HAP-1 (cell line): ENCODE measurements at regions not wholly inside any gene's neighbourhood (a gene's known extent, or its start where the extent isn't known, plus 50 kb on each side); places are given as distances from the start of the nearest gene placed in this dataset.

ENCODE experiments used
- DNase-seq, 2 experiments: peaks; one replicate each; pipeline ENCODE4 v3.0.0-alpha.2; 2016 to 2020; ENCODE audit warnings: low spot score in 2 of 2
- H3K27me3 ChIP-seq: fragments of 250-450 bp; sonication (Bioruptor Pico); 2 replicates; pipeline ENCODE4 v1.5.1; 2020; ENCODE audit warnings: low read depth, mild to moderate bottlenecking, moderate library complexity
- H3K36me3 ChIP-seq: fragments of 250-450 bp; sonication (Bioruptor Pico); replicated peaks from 2 replicates; pipeline ENCODE4 v1.5.1; 2020; ENCODE audit warnings: mild to moderate bottlenecking
- H3K4me1 ChIP-seq: fragments of 250-450 bp; sonication (Bioruptor Pico); 2 replicates; pipeline ENCODE4 v1.5.1; 2020; ENCODE audit warnings: mild to moderate bottlenecking
- H3K4me3 ChIP-seq: fragments of 250-450 bp; sonication (Bioruptor Pico); 2 replicates; pipeline ENCODE4 v1.5.1; 2020; ENCODE audit warnings: mild to moderate bottlenecking, moderate library complexity
- H3K9me3 ChIP-seq: fragments of 250-450 bp; sonication (Bioruptor Pico); 2 replicates; pipeline ENCODE4 v1.5.1; 2020; ENCODE audit warnings: mild to moderate bottlenecking, moderate library complexity
- in situ Hi-C: fragments of 300-500 bp; cut with MboI; formaldehyde crosslinking; loops from 3 replicates; pipeline ENCODE4 v1.14.3; 2020; ENCODE audit warnings: low sequenced_read_pairs, inconsistent platforms, mixed read lengths

- no peak for DNase-seq
- no peaks in the 10 kb centered on the region; the same call in 1 of the 2 replicates for H3K27me3 ChIP-seq
- in situ Hi-C loops: no loop called here
- H3K4me1 ChIP-seq: peaks cover 10% of the 10 kb centered on the region
- no peak overlapping the region for H3K4me3 ChIP-seq
- no peaks in the 10 kb centered on the region for H3K36me3 ChIP-seq
- no peaks in the 10 kb centered on the region for H3K9me3 ChIP-seq
These were observed 198.4 kb upstream of the LRRN1 start for GRCh38 chr3:3600665-3601340.

GRCh38 chr3:3599016-3599415 lies 200.2 kb upstream of the LRRN1 start:
- Histone ChIP-seq H3K27me3 (no peaks in the 10 kb centered on the region), H3K4me1 (no peaks in the 10 kb centered on the region), H3K36me3 (no peaks in the 10 kb centered on the region), H3K4me3 (no peak overlapping the region), H3K9me3 (no peaks in the 10 kb centered on the region)
- in situ Hi-C loops: no loop called here
- no peak for DNase-seq

GRCh38 chr3:3594986-3595385 lies 204.2 kb upstream of the LRRN1 start:
- DNase-seq: no peak
- Histone ChIP-seq H3K27me3 (no peaks in the 10 kb centered on the region), H3K36me3 (no peaks in the 10 kb centered on the region), H3K4me1 (no peaks in the 10 kb centered on the region), H3K4me3 (no peak overlapping the region), H3K9me3 (no peaks in the 10 kb centered on the region)
- in situ Hi-C loops: no loop called here

- DNase-seq: no peak
- Histone ChIP-seq H3K36me3 (no peaks in the 10 kb centered on the region), H3K4me1 (no peaks in the 10 kb centered on the region), H3K27me3 (no peaks in the 10 kb centered on the region), H3K9me3 (no peaks in the 10 kb centered on the region), H3K4me3 (no peak overlapping the region)
- in situ Hi-C loops: no loop called here
These were observed 209.5 kb upstream of the LRRN1 start for GRCh38 chr3:3589715-3590130.

DNA sequence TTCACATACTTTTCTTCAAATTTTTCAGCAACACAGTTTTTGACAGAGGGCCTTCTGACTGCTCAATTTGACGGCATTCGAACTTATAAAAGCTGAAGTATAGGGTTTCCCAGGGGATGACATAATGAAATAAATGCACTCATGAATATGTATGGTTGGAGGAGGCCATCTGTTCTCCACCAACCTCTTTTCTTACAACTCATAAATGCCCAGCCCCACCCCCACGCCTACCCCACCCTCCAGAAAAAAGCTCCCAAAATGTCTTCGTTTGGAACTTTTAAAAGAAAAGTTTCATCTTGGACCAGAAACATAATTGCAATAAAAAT lies 211.6 kb upstream of the LRRN1 start:
- DNase-seq: no peak
- H3K4me1 ChIP-seq: no peaks in the 10 kb centered on the region
- H3K9me3 ChIP-seq: no peaks in the 10 kb centered on the region
- H3K36me3 ChIP-seq: no peaks in the 10 kb centered on the region
- H3K27me3 ChIP-seq: no peaks in the 10 kb centered on the region
- no peak overlapping the region for H3K4me3 ChIP-seq
- in situ Hi-C loops: no loop called here

DNA sequence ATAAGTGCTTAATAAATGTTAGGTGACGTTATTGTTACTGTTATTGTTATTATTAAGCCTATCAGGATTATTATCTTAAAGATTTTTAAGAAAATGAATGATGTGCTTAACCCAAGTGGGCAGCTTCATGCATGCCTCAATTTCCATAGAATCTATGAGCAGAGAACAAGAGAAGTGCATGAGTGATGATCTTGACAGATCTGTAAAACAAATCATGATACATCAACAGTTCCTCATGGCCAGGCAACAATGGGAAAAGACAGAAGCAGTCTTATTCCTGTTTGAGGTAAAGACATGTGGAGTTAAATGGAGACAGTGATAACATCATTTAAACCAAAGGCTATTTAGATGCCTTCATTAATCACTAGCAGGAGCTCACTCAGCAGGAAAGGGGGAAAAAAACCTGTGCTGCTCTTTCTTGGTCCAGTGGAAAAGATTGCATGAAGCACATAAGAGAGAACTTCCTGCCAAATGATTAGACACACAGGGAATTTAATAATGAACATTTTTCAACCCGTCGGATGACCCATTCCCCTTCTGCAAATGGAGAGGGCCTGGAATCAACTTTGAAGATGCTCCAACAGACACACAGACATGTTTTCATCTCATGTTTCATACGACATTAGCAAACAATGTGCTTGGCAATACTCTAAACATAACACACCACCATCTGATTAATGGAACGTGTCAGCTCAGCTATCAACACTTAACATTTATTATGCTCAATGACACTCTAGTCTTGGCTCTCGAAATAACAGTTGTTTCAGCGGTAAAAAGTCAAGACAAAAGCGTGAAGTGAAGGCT lies 212.2 kb upstream of the LRRN1 start:
- in situ Hi-C loops: no loop called here
- no peak overlapping the region for H3K4me3 ChIP-seq
- H3K36me3 ChIP-seq: no peaks in the 10 kb centered on the region
- DNase-seq: no peak
- H3K9me3 ChIP-seq: no peaks in the 10 kb centered on the region
- no peaks in the 10 kb centered on the region; the same call in 1 of the 2 replicates for H3K27me3 ChIP-seq
- no peaks in the 10 kb centered on the region for H3K4me1 ChIP-seq

DNA sequence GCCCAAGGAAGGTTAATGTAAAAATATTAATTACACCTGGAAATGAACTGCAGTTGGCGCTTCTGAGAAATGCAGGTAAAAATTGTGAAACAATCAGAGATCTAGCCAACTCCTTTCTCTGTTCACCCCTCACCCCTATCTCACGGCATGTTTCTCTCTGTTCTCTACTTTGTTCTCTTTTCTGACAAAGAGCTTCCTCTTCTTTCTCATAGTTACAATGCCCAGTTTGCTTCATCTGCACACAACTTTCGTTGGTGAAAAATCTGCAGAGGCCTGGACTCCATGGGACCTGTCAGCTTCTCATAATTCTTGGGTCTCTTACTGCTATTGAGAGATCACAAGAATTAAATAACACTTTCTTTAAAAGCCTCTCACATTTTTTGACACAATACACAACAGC lies 212.9 kb upstream of the LRRN1 start:
- in situ Hi-C loops: no loop called here
- Histone ChIP-seq H3K9me3 (no peaks in the 10 kb centered on the region), H3K4me3 (no peak overlapping the region), H3K4me1 (no peaks in the 10 kb centered on the region), H3K27me3 (no peaks in the 10 kb centered on the region; the same call in 1 of the 2 replicates), H3K36me3 (no peaks in the 10 kb centered on the region)
- no peak for DNase-seq

DNA sequence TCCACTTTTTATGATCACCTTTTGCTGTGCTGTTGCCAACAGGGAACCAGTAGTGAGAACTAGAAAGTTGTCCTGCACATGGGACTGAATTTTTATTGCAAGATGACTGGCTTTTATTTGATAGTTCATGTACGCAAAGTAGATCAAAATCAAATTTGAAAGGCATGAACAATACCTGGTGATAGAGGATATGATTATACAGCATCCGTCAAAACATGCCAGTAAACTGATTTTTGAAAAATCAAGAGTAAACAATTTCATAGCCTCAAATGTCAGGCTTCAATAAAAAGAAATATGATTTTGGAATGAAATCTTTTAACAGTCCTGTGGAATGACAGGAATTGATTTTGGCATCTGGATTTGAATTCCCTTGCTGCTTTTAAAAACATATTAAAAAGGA lies 219.6 kb upstream of the LRRN1 start:
- in situ Hi-C loops: no loop called here
- H3K27me3 ChIP-seq: no peaks in the 10 kb centered on the region; the same call in 1 of the 2 replicates
- no peaks in the 10 kb centered on the region for H3K36me3 ChIP-seq
- no peaks in the 10 kb centered on the region for H3K9me3 ChIP-seq
- no peak overlapping the region for H3K4me3 ChIP-seq
- no peaks in the 10 kb centered on the region for H3K4me1 ChIP-seq
- no peak for DNase-seq

DNA sequence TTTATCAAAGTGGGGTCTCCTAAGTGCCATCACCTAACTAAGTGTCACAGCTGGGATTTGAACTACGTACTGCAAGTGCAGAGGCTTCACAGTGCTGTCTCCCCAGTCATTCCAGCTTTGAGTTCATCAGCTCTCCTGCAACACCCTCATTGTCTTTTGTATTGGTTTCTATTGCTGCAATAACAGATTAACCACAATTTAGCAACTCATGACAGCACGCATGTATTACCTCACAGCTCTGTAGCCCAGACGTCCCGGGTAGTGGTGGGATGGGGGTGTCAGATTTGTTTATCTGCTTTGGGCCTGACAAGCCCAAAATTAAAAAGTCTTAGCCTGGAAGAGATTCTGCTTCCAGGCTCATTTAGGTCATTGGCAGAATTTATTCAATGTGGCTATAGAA lies 220.5 kb upstream of the LRRN1 start:
- in situ Hi-C loops: no loop called here
- no peak overlapping the region for H3K4me3 ChIP-seq
- H3K27me3 ChIP-seq: no peaks in the 10 kb centered on the region; the same call in 1 of the 2 replicates
- H3K4me1 ChIP-seq: no peaks in the 10 kb centered on the region
- H3K36me3 ChIP-seq: no peaks in the 10 kb centered on the region
- no peaks in the 10 kb centered on the region for H3K9me3 ChIP-seq
- DNase-seq: no peak

- Histone ChIP-seq H3K4me1 (no peaks in the 10 kb centered on the region), H3K4me3 (no peak overlapping the region), H3K36me3 (no peaks in the 10 kb centered on the region), H3K9me3 (no peaks in the 10 kb centered on the region), H3K27me3 (no peaks in the 10 kb centered on the region; the same call in 1 of the 2 replicates)
- DNase-seq: no peak
- in situ Hi-C loops: no loop called here
These were observed 221.4 kb upstream of the LRRN1 start for GRCh38 chr3:3577823-3578222.

DNA sequence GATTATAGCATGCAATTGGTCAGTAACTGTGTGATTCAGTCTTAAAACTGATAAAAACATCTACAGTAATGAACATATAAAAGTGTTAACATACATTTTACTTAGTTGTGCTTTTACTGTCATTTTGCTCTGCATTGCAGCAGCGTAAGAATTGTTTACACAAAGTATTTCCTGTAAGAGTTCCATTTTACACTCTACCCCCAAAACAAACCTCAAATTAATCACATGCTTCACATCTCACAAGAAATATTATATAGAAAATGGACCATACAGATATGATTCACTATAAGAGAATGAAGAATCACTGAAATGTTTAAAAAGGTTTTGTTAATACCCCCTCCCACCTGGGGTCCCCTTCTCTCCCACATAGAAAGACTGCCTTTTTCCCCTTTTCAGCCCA lies 225.9 kb upstream of the LRRN1 start:
- H3K27me3 ChIP-seq: no peaks in the 10 kb centered on the region
- in situ Hi-C loops: no loop called here

GRCh38 chr3:3560591-3561311 lies 238.5 kb upstream of the LRRN1 start:
- no peaks in the 10 kb centered on the region for H3K9me3 ChIP-seq
- H3K4me1 ChIP-seq: no peaks in the 10 kb centered on the region
- no peaks in the 10 kb centered on the region for H3K27me3 ChIP-seq
- in situ Hi-C loops: no loop called here
- no peak overlapping the region for H3K4me3 ChIP-seq
- H3K36me3 ChIP-seq: no peaks in the 10 kb centered on the region
- DNase-seq: no peak

More for the DNA sequence above, 225.9 kb upstream of the LRRN1 start:
- Histone ChIP-seq H3K9me3 (no peaks in the 10 kb centered on the region), H3K36me3 (no peaks in the 10 kb centered on the region), H3K4me3 (no peak overlapping the region), H3K4me1 (no peaks in the 10 kb centered on the region)
- DNase-seq: no peak

DNA sequence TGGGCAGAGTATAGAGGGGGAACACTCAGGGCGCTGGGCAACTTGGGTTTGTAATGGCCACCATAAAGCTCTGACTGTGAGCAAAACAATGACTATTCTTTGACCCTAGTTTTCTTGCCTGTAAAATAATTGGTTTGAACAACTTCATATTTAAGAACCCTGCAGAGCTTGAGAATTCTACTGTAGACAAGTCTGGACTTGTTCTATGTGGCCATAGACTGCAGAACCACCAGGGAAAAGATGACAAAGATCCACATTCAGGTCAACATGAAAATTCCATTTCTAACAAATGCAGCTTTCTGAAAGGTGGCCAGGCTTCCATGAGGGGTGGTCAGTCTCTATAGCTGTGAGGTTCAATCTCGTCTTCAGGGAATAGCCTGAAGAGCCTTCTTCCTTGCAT lies 239.4 kb upstream of the LRRN1 start:
- H3K36me3 ChIP-seq: no peaks in the 10 kb centered on the region
- DNase-seq: no peak
- H3K9me3 ChIP-seq: no peaks in the 10 kb centered on the region
- H3K4me3 ChIP-seq: no peak overlapping the region
- H3K4me1 ChIP-seq: no peaks in the 10 kb centered on the region
- no peaks in the 10 kb centered on the region for H3K27me3 ChIP-seq
- in situ Hi-C loops: no loop called here

DNA sequence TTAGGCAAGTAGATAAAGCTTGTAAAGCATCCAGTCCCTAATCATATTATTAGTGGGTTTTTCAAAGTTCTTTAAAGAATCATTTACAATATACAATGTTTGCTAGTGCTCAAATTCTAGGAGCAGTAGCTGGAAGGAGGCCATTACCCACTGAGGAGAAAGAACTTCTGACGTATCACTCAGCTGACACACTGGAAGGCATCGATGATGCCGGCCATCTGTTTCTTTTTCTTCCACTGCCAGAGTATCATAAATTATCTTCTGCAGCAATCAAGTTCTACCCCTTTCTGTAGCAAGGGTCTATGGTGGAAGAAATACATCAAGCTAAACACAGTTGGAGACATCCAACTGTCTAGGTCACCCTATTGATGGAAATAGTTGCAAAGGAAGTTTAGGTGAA lies 243.2 kb upstream of the LRRN1 start:
- H3K27me3 ChIP-seq: no peaks in the 10 kb centered on the region
- no peak overlapping the region for H3K4me3 ChIP-seq
- in situ Hi-C loops: no loop called here
- H3K9me3 ChIP-seq: no peaks in the 10 kb centered on the region
- no peaks in the 10 kb centered on the region for H3K4me1 ChIP-seq
- DNase-seq: no peak
- no peaks in the 10 kb centered on the region for H3K36me3 ChIP-seq
